Activated CD8-positive, alpha-beta memory T cell treated with anti-CD3 and anti-CD28 coated beads for 4 hours (primary cell): ENCODE measurements at regions not wholly inside any gene's neighbourhood (a gene's known extent, or its start where the extent isn't known, plus 50 kb on each side); places are given as distances from the start of the nearest gene placed in this dataset.
"Not testable (repeated sequence)": the region's sequence is repeated elsewhere in the genome, so short reads cannot be mapped to it uniquely, and the experiment has no call there.

Experiments
- DNase-seq, 2 donors: peaks; one replicate each; pipeline ENCODE4 v3.0.0-alpha.2; 2020; ENCODE audit warnings: low read depth in 2 of 2

- no peak for DNase-seq
Measured at GRCh38 chr9:106106396-106106795, 412.1 kb downstream of the TMEM38B start.

- DNase-seq, result no peak
Measured at GRCh38 chr9:106107716-106108115, 413.4 kb downstream of the TMEM38B start.

- not testable (repeated sequence) for DNase-seq
Measured at GRCh38 chr9:106109706-106110105, 415.4 kb downstream of the TMEM38B start.

GRCh38 chr9:106110483-106110882 is 416.1 kb downstream of the TMEM38B start:
- no peak for DNase-seq

GRCh38 chr9:106111039-106111730 is 416.8 kb downstream of the TMEM38B start:
- no peak for DNase-seq

- no peak for DNase-seq
Measured at GRCh38 chr9:106112935-106113334, 418.6 kb downstream of the TMEM38B start.

- no peak for DNase-seq
Measured at GRCh38 chr9:106119176-106119575, 424.8 kb downstream of the TMEM38B start.

GRCh38 chr9:106120071-106120470 is 425.7 kb downstream of the TMEM38B start:
- DNase-seq, result no peak

- DNase-seq, result no peak
Measured at GRCh38 chr9:106127776-106128175, 433.4 kb downstream of the TMEM38B start.

GRCh38 chr9:106130374-106130773 is 436.0 kb downstream of the TMEM38B start:
- DNase-seq, result no peak

GRCh38 chr9:106143781-106144180 is 449.4 kb downstream of the TMEM38B start:
- no peak for DNase-seq

- no peak for DNase-seq
Measured at GRCh38 chr9:106146066-106146840, 451.9 kb downstream of the TMEM38B start.

- DNase-seq, result no peak
Measured at GRCh38 chr9:106146886-106147285, 452.5 kb downstream of the TMEM38B start.

GRCh38 chr9:106149956-106150355 is 455.6 kb downstream of the TMEM38B start:
- DNase-seq, result no peak

GRCh38 chr9:106156465-106156864 is 462.1 kb downstream of the TMEM38B start:
- DNase-seq, result no peak

- no peak for DNase-seq
Measured at GRCh38 chr9:106172265-106172664, 477.9 kb downstream of the TMEM38B start.

- DNase-seq, result no peak
Measured at GRCh38 chr9:106174346-106174745, 480.0 kb downstream of the TMEM38B start.

GRCh38 chr9:106177216-106177615 is 482.9 kb downstream of the TMEM38B start:
- no peak for DNase-seq

GRCh38 chr9:106179191-106179590 is 484.9 kb downstream of the TMEM38B start:
- DNase-seq, result no peak

- DNase-seq, result not testable (repeated sequence)
Measured at GRCh38 chr9:106203815-106204516, 509.6 kb downstream of the TMEM38B start.

GRCh38 chr9:106207298-106207697 is 513.0 kb downstream of the TMEM38B start:
- no peak for DNase-seq

GRCh38 chr9:106218427-106218826 is 524.1 kb downstream of the TMEM38B start:
- no peak for DNase-seq

- DNase-seq, result no peak
Measured at GRCh38 chr9:106218854-106219253, 524.5 kb downstream of the TMEM38B start.
